PC-3 (cell line): ENCODE measurements at regions not wholly inside any gene's neighbourhood (a gene's known extent, or its start where the extent isn't known, plus 50 kb on each side); places are given as distances from the start of the nearest gene placed in this dataset.

Experiments
- EZH2 ChIP-seq: fragments of 300-600 bp; sonication (generic); IDR thresholded peaks from one replicate; pipeline ENCODE4 v1.6.1; 2017; ENCODE audit warnings: antibody characterized with exemption, mild to moderate bottlenecking, low read length; ENCODE audit not compliant: unreplicated experiment
- TF ChIP-seq, protein P1 (sequence below): fragments of 300-600 bp; sonication (generic); conservative IDR thresholded peaks from 2 replicates; pipeline ENCODE4 v1.5.1; 2017; ENCODE audit warnings: antibody characterized with exemption, low read depth, mild to moderate bottlenecking, low read length

GRCh38 chr3:25025236-25025635, 402.8 kb upstream of the RARB start:
- TF ChIP-seq, protein P1, sequence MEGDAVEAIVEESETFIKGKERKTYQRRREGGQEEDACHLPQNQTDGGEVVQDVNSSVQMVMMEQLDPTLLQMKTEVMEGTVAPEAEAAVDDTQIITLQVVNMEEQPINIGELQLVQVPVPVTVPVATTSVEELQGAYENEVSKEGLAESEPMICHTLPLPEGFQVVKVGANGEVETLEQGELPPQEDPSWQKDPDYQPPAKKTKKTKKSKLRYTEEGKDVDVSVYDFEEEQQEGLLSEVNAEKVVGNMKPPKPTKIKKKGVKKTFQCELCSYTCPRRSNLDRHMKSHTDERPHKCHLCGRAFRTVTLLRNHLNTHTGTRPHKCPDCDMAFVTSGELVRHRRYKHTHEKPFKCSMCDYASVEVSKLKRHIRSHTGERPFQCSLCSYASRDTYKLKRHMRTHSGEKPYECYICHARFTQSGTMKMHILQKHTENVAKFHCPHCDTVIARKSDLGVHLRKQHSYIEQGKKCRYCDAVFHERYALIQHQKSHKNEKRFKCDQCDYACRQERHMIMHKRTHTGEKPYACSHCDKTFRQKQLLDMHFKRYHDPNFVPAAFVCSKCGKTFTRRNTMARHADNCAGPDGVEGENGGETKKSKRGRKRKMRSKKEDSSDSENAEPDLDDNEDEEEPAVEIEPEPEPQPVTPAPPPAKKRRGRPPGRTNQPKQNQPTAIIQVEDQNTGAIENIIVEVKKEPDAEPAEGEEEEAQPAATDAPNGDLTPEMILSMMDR = no peak
- TF ChIP-seq EZH2 = no peak
